ENCODE measurements at regions not wholly inside any gene's neighbourhood (a gene's known extent, or its start where the extent isn't known, plus 50 kb on each side); places are given as distances from the start of the nearest gene placed in this dataset.

GRCh38 chr2:146992057-146992456, 852.8 kb upstream of the ACVR2A start:
- FAIRE-seq (no peak), DNase-seq (ENCODE audit: low read depth) (no peak)
- no peaks in the 10 kb centered on the region for H3K27me3 ChIP-seq (ENCODE audit: control insufficient read depth, insufficient read depth, low read length)
- no peak overlapping the region for H3K4me3 ChIP-seq (ENCODE audit: low read depth, low read length)
- no peaks in the 10 kb centered on the region for H3K36me3 ChIP-seq (ENCODE audit: control insufficient read depth, insufficient read depth, low read length)
- no peak for TF ChIP-seq CTCF (IDR thresholded peaks at IDR 0.05; ENCODE audit: insufficient read depth, low read length, severe bottlenecking)

DNA sequence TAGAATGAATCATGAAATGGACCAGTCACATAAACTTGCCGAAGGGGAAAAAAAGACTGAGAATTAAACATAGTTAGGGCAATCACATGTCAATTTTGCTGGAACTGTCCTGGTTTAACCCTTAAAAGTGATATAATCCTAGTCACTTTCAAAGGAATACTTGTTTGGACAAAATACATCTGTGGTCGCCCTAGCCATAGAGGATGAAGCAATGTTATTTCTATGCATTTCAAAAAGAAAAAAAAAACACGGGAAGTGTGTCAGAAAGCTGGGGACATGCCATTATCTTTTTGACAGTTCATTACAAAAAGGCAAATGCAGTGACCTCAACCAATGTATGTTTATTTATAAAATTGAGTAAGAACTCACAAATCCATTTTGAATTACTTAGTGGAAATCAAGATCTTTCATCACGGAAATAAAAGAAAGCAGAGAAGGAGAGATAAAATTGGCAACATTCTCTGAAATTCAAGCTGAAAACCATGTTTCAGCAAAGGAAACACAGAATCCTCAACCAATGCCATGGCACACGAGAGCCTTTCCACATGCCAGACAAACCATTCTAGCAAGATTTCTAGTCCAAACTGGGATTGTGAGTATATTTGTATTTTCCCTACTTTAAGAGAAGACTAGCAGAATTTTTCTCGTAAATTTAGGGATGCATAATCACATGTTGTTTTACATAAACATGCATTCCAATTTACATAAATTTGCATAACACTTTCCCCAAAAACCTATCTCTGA, 854.3 kb upstream of the ACVR2A start:
- TF ChIP-seq CTCF (IDR thresholded peaks at IDR 0.05; ENCODE audit: insufficient read depth, low read length, severe bottlenecking), result no peak
- FAIRE-seq, result no peak

DNA sequence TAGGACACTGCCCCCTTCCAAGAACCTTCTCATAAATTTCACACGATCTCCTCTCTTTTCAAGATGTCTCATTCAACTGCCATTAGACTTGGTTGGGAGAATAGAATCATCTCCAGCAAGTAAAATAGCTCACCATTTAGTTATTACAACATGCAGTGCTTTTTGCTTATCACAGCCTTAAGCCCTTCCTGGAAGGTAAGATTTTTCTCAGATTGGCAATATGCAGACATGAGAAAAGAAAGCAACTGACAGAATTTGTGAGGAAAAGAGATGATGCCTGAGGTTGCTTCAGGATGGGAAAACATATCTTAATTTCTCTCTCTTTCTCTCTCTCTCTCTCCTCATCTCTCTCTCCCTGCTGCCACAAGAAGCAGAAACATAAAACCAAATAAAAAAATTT, 855.1 kb upstream of the ACVR2A start:
- TF ChIP-seq CTCF (IDR thresholded peaks at IDR 0.05; ENCODE audit: insufficient read depth, low read length, severe bottlenecking), result no peak
- no peak for FAIRE-seq
- DNase-seq (ENCODE audit: low read depth), result no peak
- Histone ChIP-seq H3K4me3 (ENCODE audit: low read depth, low read length) (no peak overlapping the region), H3K36me3 (ENCODE audit: control insufficient read depth, insufficient read depth, low read length) (no peaks in the 10 kb centered on the region), H3K27me3 (ENCODE audit: control insufficient read depth, insufficient read depth, low read length) (no peaks in the 10 kb centered on the region)

More for the DNA sequence above, 854.3 kb upstream of the ACVR2A start:
- no peak for DNase-seq (ENCODE audit: low read depth)
- Histone ChIP-seq H3K27me3 (ENCODE audit: control insufficient read depth, insufficient read depth, low read length) (no peaks in the 10 kb centered on the region), H3K4me3 (ENCODE audit: low read depth, low read length) (no peak overlapping the region), H3K36me3 (ENCODE audit: control insufficient read depth, insufficient read depth, low read length) (no peaks in the 10 kb centered on the region)

DNA sequence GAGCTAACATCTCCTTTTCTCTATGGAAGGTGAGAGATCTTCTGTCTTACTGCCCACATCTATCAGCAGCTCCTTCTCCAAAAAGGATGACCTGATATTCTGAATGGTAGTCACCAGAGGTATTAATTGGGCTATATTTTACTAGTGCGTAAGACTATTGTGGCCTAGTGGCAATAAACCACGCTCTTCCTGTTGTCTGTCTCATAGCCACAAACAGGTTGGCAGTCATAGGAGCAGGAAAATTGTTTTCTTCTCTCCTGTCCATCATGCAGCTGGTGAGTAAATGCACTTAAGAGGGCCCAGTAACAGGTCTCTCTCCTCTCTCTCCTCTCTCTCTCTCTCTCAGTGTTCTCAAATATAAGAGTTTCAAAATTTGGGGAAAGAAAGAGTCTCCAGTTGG, 856.8 kb upstream of the ACVR2A start:
- DNase-seq (ENCODE audit: low read depth), result no peak
- no peaks in the 10 kb centered on the region for H3K27me3 ChIP-seq (ENCODE audit: control insufficient read depth, insufficient read depth, low read length)
- no peak overlapping the region for H3K4me3 ChIP-seq (ENCODE audit: low read depth, low read length)
- no peaks in the 10 kb centered on the region for H3K36me3 ChIP-seq (ENCODE audit: control insufficient read depth, insufficient read depth, low read length)
- no peak for FAIRE-seq
- TF ChIP-seq CTCF (IDR thresholded peaks at IDR 0.05; ENCODE audit: insufficient read depth, low read length, severe bottlenecking), result no peak

DNA sequence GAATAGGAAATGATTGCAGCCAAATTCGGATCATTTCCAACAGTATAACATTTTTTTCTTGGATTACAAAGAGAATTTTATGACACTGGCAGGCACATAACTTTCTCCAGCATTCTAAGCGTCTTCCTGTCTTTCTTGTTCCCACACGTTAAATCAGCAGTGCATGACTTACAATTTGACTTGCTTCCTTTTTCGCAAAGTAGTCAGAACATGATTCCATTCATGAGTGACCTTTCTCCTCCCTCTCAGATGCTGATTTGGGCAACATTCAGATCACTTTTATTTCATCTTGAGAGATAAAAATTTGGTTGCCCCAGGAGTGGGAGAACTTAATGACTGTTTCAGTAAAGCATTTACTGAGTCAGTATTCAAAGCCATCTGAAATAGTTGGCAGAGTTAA, 858.7 kb upstream of the ACVR2A start:
- Histone ChIP-seq H3K36me3 (ENCODE audit: control insufficient read depth, insufficient read depth, low read length) (no peaks in the 10 kb centered on the region), H3K27me3 (ENCODE audit: control insufficient read depth, insufficient read depth, low read length) (no peaks in the 10 kb centered on the region), H3K4me3 (ENCODE audit: low read depth, low read length) (no peak overlapping the region)
- TF ChIP-seq CTCF (IDR thresholded peaks at IDR 0.05; ENCODE audit: insufficient read depth, low read length, severe bottlenecking), result no peak
- FAIRE-seq, result no peak
- peak; percentile 83 for DNase-seq (ENCODE audit: low read depth)

- no peak for DNase-seq (ENCODE audit: low read depth)
- no peak overlapping the region for H3K4me3 ChIP-seq (ENCODE audit: low read depth, low read length)
- no peaks in the 10 kb centered on the region for H3K27me3 ChIP-seq (ENCODE audit: control insufficient read depth, insufficient read depth, low read length)
- no peak for TF ChIP-seq CTCF (IDR thresholded peaks at IDR 0.05; ENCODE audit: insufficient read depth, low read length, severe bottlenecking)
- H3K36me3 ChIP-seq (ENCODE audit: control insufficient read depth, insufficient read depth, low read length), result no peaks in the 10 kb centered on the region
- no peak for FAIRE-seq
Measured at GRCh38 chr2:146985753-146986152, 859.1 kb upstream of the ACVR2A start.

All from bronchial epithelial cell (primary cell).